GM12875 (cell line): ENCODE measurements at regions not wholly inside any gene's neighbourhood (a gene's known extent, or its start where the extent isn't known, plus 50 kb on each side); places are given as distances from the start of the nearest gene placed in this dataset.

Experiments used
- H3K4me3 ChIP-seq: one replicate; pipeline ENCODE4 v1.5.1; 2011; ENCODE audit warnings: low read depth, low read length, control low read depth
- CTCF ChIP-seq: IDR thresholded peaks from 2 replicates; pipeline ENCODE4 v1.5.1; 2011; ENCODE audit warnings: low read depth, mild to moderate bottlenecking, control low read depth, inconsistent platforms, low read length, moderate library complexity, borderline replicate concordance; ENCODE audit not compliant: insufficient read depth

GRCh38 chr3:152891678-152892077 lies 56.7 kb downstream of the P2RY1 start:
- no peak overlapping the region for H3K4me3 ChIP-seq
- TF ChIP-seq CTCF: no peak

GRCh38 chr3:152892446-152892845 lies 57.5 kb downstream of the P2RY1 start:
- TF ChIP-seq CTCF: no peak
- no peak overlapping the region for H3K4me3 ChIP-seq

GRCh38 chr3:152893647-152894046 lies 58.7 kb downstream of the P2RY1 start:
- no peak for TF ChIP-seq CTCF

GRCh38 chr3:152899306-152899705 lies 64.4 kb downstream of the P2RY1 start:
- TF ChIP-seq CTCF: no peak

More at GRCh38 chr3:152893647-152894046, 58.7 kb downstream of the P2RY1 start:
- H3K4me3 ChIP-seq: no peak overlapping the region

GRCh38 chr3:152902141-152902669 lies 67.3 kb downstream of the P2RY1 start:
- TF ChIP-seq CTCF: no peak
- no peak overlapping the region for H3K4me3 ChIP-seq

More at GRCh38 chr3:152899306-152899705, 64.4 kb downstream of the P2RY1 start:
- no peak overlapping the region for H3K4me3 ChIP-seq

- H3K4me3 ChIP-seq: no peak overlapping the region
- no peak for TF ChIP-seq CTCF
Observed at GRCh38 chr3:152905631-152906030, 70.7 kb downstream of the P2RY1 start.

- no peak for TF ChIP-seq CTCF
- no peak overlapping the region for H3K4me3 ChIP-seq
Observed at GRCh38 chr3:152909180-152909883, 74.4 kb downstream of the P2RY1 start.
